Hepatocyte (in vitro differentiated cells): ENCODE measurements at regions not wholly inside any gene's neighbourhood (a gene's known extent, or its start where the extent isn't known, plus 50 kb on each side); places are given as distances from the start of the nearest gene placed in this dataset.

Experiments used
- EZH2 ChIP-seq: fragments of 200-600 bp; sonication (generic); IDR thresholded peaks from 2 replicates; pipeline ENCODE4 v1.6.1; 2016; ENCODE audit warnings: antibody characterized with exemption, mild to moderate bottlenecking, borderline replicate concordance
- EZH2phosphoT487 ChIP-seq: fragments of 200-600 bp; sonication (generic); IDR thresholded peaks from one replicate; pipeline ENCODE4 v1.6.1; 2018; ENCODE audit warnings: antibody characterized with exemption, mild to moderate bottlenecking, low read depth, moderate library complexity; ENCODE audit not compliant: unreplicated experiment, severe bottlenecking
- TF ChIP-seq, protein P1 (sequence below): fragments of 200-600 bp; sonication (generic); IDR thresholded peaks from 2 replicates; pipeline ENCODE4 v1.5.1; 2016; ENCODE audit warnings: antibody characterized with exemption, mild to moderate bottlenecking; ENCODE audit not compliant: poor library complexity

DNA sequence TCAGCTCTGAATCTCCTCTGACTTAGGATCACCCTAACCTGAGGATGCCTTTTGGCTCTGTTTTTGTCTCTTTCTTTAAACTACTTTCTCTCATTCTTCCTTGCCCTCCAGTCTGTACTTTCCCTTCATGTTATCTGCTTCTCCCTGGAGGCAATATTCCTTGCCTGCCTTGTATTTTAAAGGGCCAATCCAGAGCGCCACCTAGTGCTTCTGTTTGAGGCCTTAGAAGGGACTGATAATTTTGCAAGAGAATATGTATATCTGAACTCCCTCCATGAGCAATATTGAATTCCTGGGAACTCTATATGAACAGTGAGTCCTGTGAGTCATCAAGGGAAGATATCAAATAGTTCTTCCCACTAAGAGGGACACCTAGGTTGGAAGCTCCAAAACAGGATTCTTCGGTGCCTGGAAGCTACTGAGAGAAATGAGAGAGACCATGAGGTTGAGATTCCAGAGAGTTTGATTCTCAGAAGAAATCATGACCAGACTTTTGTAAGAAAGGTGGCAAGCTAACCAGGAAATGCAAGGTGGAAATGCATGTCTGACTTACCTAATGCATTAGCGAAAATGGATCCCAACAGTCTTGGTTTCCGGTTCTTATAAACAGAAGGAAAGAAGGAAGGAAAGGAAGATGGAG lies 203.8 kb upstream of the CD96 start:
- TF ChIP-seq EZH2 (no peak), EZH2phosphoT487 (no peak)
- TF ChIP-seq, protein P1, sequence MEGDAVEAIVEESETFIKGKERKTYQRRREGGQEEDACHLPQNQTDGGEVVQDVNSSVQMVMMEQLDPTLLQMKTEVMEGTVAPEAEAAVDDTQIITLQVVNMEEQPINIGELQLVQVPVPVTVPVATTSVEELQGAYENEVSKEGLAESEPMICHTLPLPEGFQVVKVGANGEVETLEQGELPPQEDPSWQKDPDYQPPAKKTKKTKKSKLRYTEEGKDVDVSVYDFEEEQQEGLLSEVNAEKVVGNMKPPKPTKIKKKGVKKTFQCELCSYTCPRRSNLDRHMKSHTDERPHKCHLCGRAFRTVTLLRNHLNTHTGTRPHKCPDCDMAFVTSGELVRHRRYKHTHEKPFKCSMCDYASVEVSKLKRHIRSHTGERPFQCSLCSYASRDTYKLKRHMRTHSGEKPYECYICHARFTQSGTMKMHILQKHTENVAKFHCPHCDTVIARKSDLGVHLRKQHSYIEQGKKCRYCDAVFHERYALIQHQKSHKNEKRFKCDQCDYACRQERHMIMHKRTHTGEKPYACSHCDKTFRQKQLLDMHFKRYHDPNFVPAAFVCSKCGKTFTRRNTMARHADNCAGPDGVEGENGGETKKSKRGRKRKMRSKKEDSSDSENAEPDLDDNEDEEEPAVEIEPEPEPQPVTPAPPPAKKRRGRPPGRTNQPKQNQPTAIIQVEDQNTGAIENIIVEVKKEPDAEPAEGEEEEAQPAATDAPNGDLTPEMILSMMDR: peak; percentile 84
